ENCODE measurements at regions not wholly inside any gene's neighbourhood (a gene's known extent, or its start where the extent isn't known, plus 50 kb on each side); places are given as distances from the start of the nearest gene placed in this dataset.

- FAIRE-seq, result no peak
Observed at GRCh38 chr9:126127591-126127990, 199.0 kb upstream of the MVB12B start.

- FAIRE-seq, result no peak
Observed at GRCh38 chr9:126128494-126129142, 198.0 kb upstream of the MVB12B start.

- no peak for FAIRE-seq
Observed at GRCh38 chr9:126131066-126132010, 195.3 kb upstream of the MVB12B start.

- FAIRE-seq, result no peak
Observed at GRCh38 chr9:126132746-126133145, 193.9 kb upstream of the MVB12B start.

- FAIRE-seq, result no peak
Observed at GRCh38 chr9:126144196-126144595, 182.4 kb upstream of the MVB12B start.

- FAIRE-seq, result no peak
Observed at GRCh38 chr9:126144603-126145456, 181.8 kb upstream of the MVB12B start.

GRCh38 chr9:126145887-126146253 is 180.8 kb upstream of the MVB12B start:
- no peak for FAIRE-seq

GRCh38 chr9:126146254-126147145 is 180.1 kb upstream of the MVB12B start:
- FAIRE-seq, result no peak

GRCh38 chr9:126147186-126147935 is 179.3 kb upstream of the MVB12B start:
- no peak for FAIRE-seq

GRCh38 chr9:126147936-126148870 is 178.4 kb upstream of the MVB12B start:
- no peak for FAIRE-seq

GRCh38 chr9:126148994-126149393 is 177.6 kb upstream of the MVB12B start:
- no peak for FAIRE-seq

- FAIRE-seq, result no peak
Observed at GRCh38 chr9:126149661-126150060, 177.0 kb upstream of the MVB12B start.

GRCh38 chr9:126150411-126151030 is 176.1 kb upstream of the MVB12B start:
- FAIRE-seq, result no peak

- no peak for FAIRE-seq
Observed at GRCh38 chr9:126151031-126151685, 175.5 kb upstream of the MVB12B start.

GRCh38 chr9:126151686-126152134 is 174.9 kb upstream of the MVB12B start:
- no peak for FAIRE-seq

- FAIRE-seq, result no peak
Observed at GRCh38 chr9:126152622-126153362, 173.8 kb upstream of the MVB12B start.

- FAIRE-seq, result no peak
Observed at GRCh38 chr9:126153382-126153781, 173.2 kb upstream of the MVB12B start.

GRCh38 chr9:126154182-126154827 is 172.3 kb upstream of the MVB12B start:
- no peak for FAIRE-seq
